Activated CD8-positive, alpha-beta T cell treated with anti-CD3 and anti-CD28 coated beads, Interleukin-2, amount 10 ng/mL, durations not matched to agents 7 days and 5 days (primary cell): ENCODE measurements at regions not wholly inside any gene's neighbourhood (a gene's known extent, or its start where the extent isn't known, plus 50 kb on each side); places are given as distances from the start of the nearest gene placed in this dataset.
A peak's percentile ranks its signal among the peaks of the same experiment; 100 is the strongest.

Experiments
- ATAC-seq: fragments of 150-1000 bp; cut with Tn5 transposase; one replicate; pipeline ENCODE4 v1.10.0; 2021; ENCODE audit warnings: moderate library complexity
- CTCF ChIA-PET: fragments of 350-600 bp; sonication (Branson Sonifier 250); formaldehyde crosslinking; loops from one replicate; lab custom pipeline; 2021; ENCODE audit warnings: antibody characterized with exemption; lab: Charles Lee
- POLR2A ChIA-PET: fragments of 350-600 bp; sonication (Branson Sonifier 250); formaldehyde crosslinking; loops from one replicate; lab custom pipeline; 2021; ENCODE audit warnings: antibody characterized with exemption; lab: Charles Lee
- DNase-seq: peaks from one replicate; pipeline ENCODE4 v3.0.0-alpha.2; 2020
- H3K27ac Mint-ChIP-seq: one replicate; pipeline ENCODE4 v1.8.0; 2021; ENCODE audit warnings: mild to moderate bottlenecking, mixed read lengths
- H3K27me3 Mint-ChIP-seq: one replicate; pipeline ENCODE4 v1.8.0; 2021; ENCODE audit warnings: low read depth, mixed read lengths
- H3K36me3 Mint-ChIP-seq: one replicate; pipeline ENCODE4 v1.8.0; 2021; ENCODE audit warnings: low read depth, mixed read lengths
- H3K4me1 Mint-ChIP-seq: one replicate; pipeline ENCODE4 v1.8.0; 2021; ENCODE audit warnings: low read depth, mixed read lengths
- H3K4me3 Mint-ChIP-seq: one replicate; pipeline ENCODE4 v1.8.0; 2021; ENCODE audit warnings: mild to moderate bottlenecking, mixed read lengths
- H3K9me3 Mint-ChIP-seq: one replicate; pipeline ENCODE4 v1.8.0; 2022; ENCODE audit warnings: mixed read lengths; ENCODE audit not compliant: insufficient read depth

- no peaks in the 10 kb centered on the region for H3K4me1 Mint-ChIP-seq
- no peak overlapping the region for H3K27ac Mint-ChIP-seq
- ChIA-PET POLR2A (no interaction called here), CTCF (no interaction called here)
- DNase-seq (no peak), ATAC-seq (no peak)
- no peaks in the 10 kb centered on the region for H3K36me3 Mint-ChIP-seq
- H3K9me3 Mint-ChIP-seq = no peaks in the 10 kb centered on the region
- H3K4me3 Mint-ChIP-seq = no peak overlapping the region
- H3K27me3 Mint-ChIP-seq = peaks cover 5% of the 10 kb centered on the region
Measured at GRCh38 chr6:12221856-12222255, 68.3 kb upstream of the EDN1 start.

GRCh38 chr6:12222405-12223366 is 67.5 kb upstream of the EDN1 start:
- Mint-ChIP-seq H3K27ac (no peak overlapping the region), H3K27me3 (peaks cover 5% of the 10 kb centered on the region), H3K4me1 (no peaks in the 10 kb centered on the region), H3K9me3 (no peaks in the 10 kb centered on the region), H3K4me3 (no peak overlapping the region), H3K36me3 (no peaks in the 10 kb centered on the region)
- ChIA-PET POLR2A (no interaction called here), CTCF (no interaction called here)
- ATAC-seq (no peak), DNase-seq (no peak)

- Mint-ChIP-seq H3K9me3 (no peaks in the 10 kb centered on the region), H3K36me3 (no peaks in the 10 kb centered on the region), H3K27me3 (peaks cover 5% of the 10 kb centered on the region), H3K4me1 (no peaks in the 10 kb centered on the region), H3K27ac (no peak overlapping the region), H3K4me3 (no peak overlapping the region)
- POLR2A ChIA-PET = no interaction called here
- ATAC-seq = no peak
- DNase-seq = no peak
- CTCF ChIA-PET = interaction anchor here (0.7 kb wide), 1 partner anchor 10 kb away, joined by 3 read pairs; no protein-coding TSS in a partner anchor
Measured at GRCh38 chr6:12223383-12223782, 66.8 kb upstream of the EDN1 start.

GRCh38 chr6:12224251-12224650 is 65.9 kb upstream of the EDN1 start:
- H3K4me1 Mint-ChIP-seq = no peaks in the 10 kb centered on the region
- no peak overlapping the region for H3K4me3 Mint-ChIP-seq
- H3K27ac Mint-ChIP-seq = no peak overlapping the region
- no peaks in the 10 kb centered on the region for H3K36me3 Mint-ChIP-seq
- ATAC-seq = no peak
- DNase-seq = no peak
- no peaks in the 10 kb centered on the region for H3K9me3 Mint-ChIP-seq
- H3K27me3 Mint-ChIP-seq = peaks cover 5% of the 10 kb centered on the region
- CTCF ChIA-PET = no interaction called here
- POLR2A ChIA-PET = no interaction called here

GRCh38 chr6:12228447-12229146 is 61.6 kb upstream of the EDN1 start:
- H3K36me3 Mint-ChIP-seq = no peaks in the 10 kb centered on the region
- H3K27me3 Mint-ChIP-seq = peaks cover 2% of the 10 kb centered on the region
- ChIA-PET CTCF (no interaction called here), POLR2A (no interaction called here)
- DNase-seq = no peak
- H3K9me3 Mint-ChIP-seq = no peaks in the 10 kb centered on the region
- ATAC-seq = no peak
- no peak overlapping the region for H3K27ac Mint-ChIP-seq
- peaks cover 15% of the 10 kb centered on the region for H3K4me1 Mint-ChIP-seq
- no peak overlapping the region for H3K4me3 Mint-ChIP-seq

GRCh38 chr6:12229332-12229731 is 60.8 kb upstream of the EDN1 start:
- Mint-ChIP-seq H3K27ac (no peak overlapping the region), H3K9me3 (no peaks in the 10 kb centered on the region), H3K4me3 (no peak overlapping the region), H3K27me3 (peaks cover 2% of the 10 kb centered on the region), H3K36me3 (no peaks in the 10 kb centered on the region), H3K4me1 (peaks cover 22% of the 10 kb centered on the region)
- no peak for ATAC-seq
- ChIA-PET CTCF (no interaction called here), POLR2A (no interaction called here)
- DNase-seq = no peak

GRCh38 chr6:12230523-12230922 is 59.6 kb upstream of the EDN1 start:
- DNase-seq (no peak), ATAC-seq (no peak)
- Mint-ChIP-seq H3K27ac (no peak overlapping the region), H3K4me3 (no peak overlapping the region), H3K27me3 (no peaks in the 10 kb centered on the region), H3K9me3 (no peaks in the 10 kb centered on the region), H3K4me1 (peaks cover 22% of the 10 kb centered on the region), H3K36me3 (no peaks in the 10 kb centered on the region)
- ChIA-PET CTCF (no interaction called here), POLR2A (no interaction called here)

- H3K4me3 Mint-ChIP-seq = no peak overlapping the region
- POLR2A ChIA-PET = interaction anchor here (1.5 kb wide), 1 partner anchor 69 kb away, joined by 4 read pairs; no protein-coding TSS in a partner anchor
- H3K27me3 Mint-ChIP-seq = no peaks in the 10 kb centered on the region
- no peaks in the 10 kb centered on the region for H3K36me3 Mint-ChIP-seq
- DNase-seq = no peak
- CTCF ChIA-PET = interaction anchor here (0.6 to 2.2 kb wide), 11 partner anchors 9 to 577 kb away, joined by 3 to 31 read pairs (median 6); no protein-coding TSS in a partner anchor
- peaks cover 22% of the 10 kb centered on the region for H3K4me1 Mint-ChIP-seq
- peak overlapping the region; percentile 20 for H3K27ac Mint-ChIP-seq
- ATAC-seq = peak; percentile 40
- H3K9me3 Mint-ChIP-seq = no peaks in the 10 kb centered on the region
Measured at GRCh38 chr6:12232339-12232738, 57.8 kb upstream of the EDN1 start.

- Mint-ChIP-seq H3K36me3 (no peaks in the 10 kb centered on the region), H3K4me3 (no peak overlapping the region), H3K27ac (peak overlapping the region; percentile 79), H3K4me1 (peaks cover 26% of the 10 kb centered on the region), H3K27me3 (no peaks in the 10 kb centered on the region), H3K9me3 (no peaks in the 10 kb centered on the region)
- ChIA-PET CTCF (interaction anchor here (0.6 to 2.2 kb wide), 18 partner anchors 9 to 578 kb away, joined by 3 to 31 read pairs (median 6); partner anchors contain the start of gene EDN1), POLR2A (interaction anchor here (1.3 to 1.6 kb wide), 3 partner anchors 70 to 220 kb away, joined by 3 to 4 read pairs (median 4); no protein-coding TSS in a partner anchor)
- no peak for ATAC-seq
- no peak for DNase-seq
Measured at GRCh38 chr6:12232821-12233220, 57.3 kb upstream of the EDN1 start.

- ChIA-PET POLR2A (interaction anchor here (0.7 to 1.6 kb wide), 4 partner anchors 71 to 300 kb away, joined by 3 to 4 read pairs (median 4); no protein-coding TSS in a partner anchor), CTCF (interaction anchor here (0.6 to 2.2 kb wide), 38 partner anchors 10 to 579 kb away, joined by 3 to 31 read pairs (median 4); partner anchors contain the start of gene EDN1)
- Mint-ChIP-seq H3K27me3 (no peaks in the 10 kb centered on the region), H3K9me3 (no peaks in the 10 kb centered on the region), H3K4me3 (peak overlapping the region; percentile 10), H3K4me1 (peaks cover 34% of the 10 kb centered on the region), H3K27ac (peak overlapping the region; percentile 79), H3K36me3 (no peaks in the 10 kb centered on the region)
- DNase-seq (peak; percentile 54), ATAC-seq (peak; percentile 79)
Measured at GRCh38 chr6:12233693-12234571, 56.2 kb upstream of the EDN1 start.

GRCh38 chr6:12235341-12235740 is 54.8 kb upstream of the EDN1 start:
- POLR2A ChIA-PET = no interaction called here
- Mint-ChIP-seq H3K4me1 (peaks cover 34% of the 10 kb centered on the region), H3K27me3 (no peaks in the 10 kb centered on the region), H3K36me3 (no peaks in the 10 kb centered on the region), H3K9me3 (no peaks in the 10 kb centered on the region), H3K4me3 (no peak overlapping the region), H3K27ac (no peak overlapping the region)
- ATAC-seq (no peak), DNase-seq (no peak)
- CTCF ChIA-PET = no interaction called here
